ENCODE measurements at regions not wholly inside any gene's neighbourhood (a gene's known extent, or its start where the extent isn't known, plus 50 kb on each side); places are given as distances from the start of the nearest gene placed in this dataset.

GRCh38 chr3:86178095-86178494, 812.9 kb downstream of the VGLL3 start:
- no peak for DNase-seq

- DNase-seq: no peak
Measured at GRCh38 chr3:86176445-86176784, 814.5 kb downstream of the VGLL3 start.

GRCh38 chr3:86175593-86176444, 815.1 kb downstream of the VGLL3 start:
- no peak for DNase-seq

GRCh38 chr3:86175051-86175536, 815.9 kb downstream of the VGLL3 start:
- DNase-seq: no peak

GRCh38 chr3:86173401-86173800, 817.5 kb downstream of the VGLL3 start:
- peak in 3 of 51 donors; percentile 6 to 19 (median 6) for DNase-seq

- no peak for DNase-seq
Measured at GRCh38 chr3:86168512-86168911, 822.4 kb downstream of the VGLL3 start.

GRCh38 chr3:86162521-86162920, 828.4 kb downstream of the VGLL3 start:
- no peak for DNase-seq

- no peak for DNase-seq
Measured at GRCh38 chr3:86161493-86161892, 829.5 kb downstream of the VGLL3 start.

GRCh38 chr3:86152620-86153019, 838.3 kb downstream of the VGLL3 start:
- no peak for DNase-seq

- DNase-seq: no peak
Measured at GRCh38 chr3:86149054-86149453, 841.9 kb downstream of the VGLL3 start.

- no peak for DNase-seq
Measured at GRCh38 chr3:86147119-86147518, 843.8 kb downstream of the VGLL3 start.

- no peak for DNase-seq
Measured at GRCh38 chr3:86126552-86126951, 864.4 kb downstream of the VGLL3 start.

All from hypothalamus (tissue), 51 donors.